Neuronal stem cell (in vitro differentiated cells): ENCODE measurements at regions not wholly inside any gene's neighbourhood (a gene's known extent, or its start where the extent isn't known, plus 50 kb on each side); places are given as distances from the start of the nearest gene placed in this dataset.

Experiments
- DNase-seq: peaks from one replicate; pipeline ENCODE4 v3.0.0-alpha.2; 2013; ENCODE audit warnings: low spot score
- H2AFZ ChIP-seq: one replicate; pipeline ENCODE4 v1.6.1; 2013; ENCODE audit warnings: mild to moderate bottlenecking, low read length, inconsistent platforms
- H2AK5ac ChIP-seq: 2 replicates; pipeline ENCODE4 v1.6.1; 2013; ENCODE audit warnings: low read depth, mild to moderate bottlenecking, inconsistent platforms, low read length, moderate library complexity, mixed read lengths
- H2BK120ac ChIP-seq: 2 replicates; pipeline ENCODE4 v1.6.1; 2013; ENCODE audit warnings: low read depth, mild to moderate bottlenecking, inconsistent platforms, low read length, moderate library complexity, mixed read lengths
- H2BK12ac ChIP-seq: one replicate; pipeline ENCODE4 v1.6.1; 2013; ENCODE audit warnings: low read length, inconsistent platforms
- H2BK15ac ChIP-seq: 2 replicates; pipeline ENCODE4 v1.6.1; 2013; ENCODE audit warnings: mild to moderate bottlenecking, low read length, inconsistent platforms, mixed read lengths
- H2BK5ac ChIP-seq: one replicate; pipeline ENCODE4 v1.6.1; 2013; ENCODE audit warnings: inconsistent platforms, mild to moderate bottlenecking, low read length, moderate library complexity
- H3K14ac ChIP-seq: one replicate; pipeline ENCODE4 v1.6.1; 2013; ENCODE audit warnings: low read length, inconsistent platforms
- H3K18ac ChIP-seq: 2 replicates; pipeline ENCODE4 v1.6.1; 2013; ENCODE audit warnings: low read length, inconsistent platforms
- H3K23ac ChIP-seq: 2 replicates; pipeline ENCODE4 v1.6.1; 2013; ENCODE audit warnings: low read depth, mild to moderate bottlenecking, mixed read lengths, low read length, inconsistent platforms; ENCODE audit not compliant: poor library complexity
- H3K27ac ChIP-seq: replicated peaks from 3 replicates; pipeline ENCODE4 v1.5.1; 2013; ENCODE audit warnings: low read length, inconsistent platforms
- H3K27me3 ChIP-seq, 3 experiments: 2 replicates each; pipeline ENCODE4 v1.6.1; 2013; ENCODE audit warnings: low read length in 3 of 3, mild to moderate bottlenecking in 2 of 3, inconsistent platforms in 1 of 3, low read depth in 1 of 3, mixed read lengths in 1 of 3, moderate library complexity in 1 of 3; ENCODE audit not compliant: control insufficient read depth in 3 of 3, insufficient read depth in 3 of 3
- H3K36me3 ChIP-seq, 2 donors: replicated peaks in 1 of 2; 2 replicates each; pipeline ENCODE4 v1.6.1; 2013; ENCODE audit warnings: low read length in 2 of 2; ENCODE audit not compliant: control insufficient read depth in 2 of 2, insufficient read depth in 2 of 2
- H3K4ac ChIP-seq: 2 replicates; pipeline ENCODE4 v1.6.1; 2013; ENCODE audit warnings: inconsistent platforms, mild to moderate bottlenecking, low read length, moderate library complexity
- H3K4me1 ChIP-seq, 2 donors: 1 replicate in 1 of 2; 2 replicates in 1 of 2; pipeline ENCODE4 v1.6.1; 2013; ENCODE audit warnings: low read length in 2 of 2, low read depth in 1 of 2; ENCODE audit not compliant: control insufficient read depth in 2 of 2, insufficient read depth in 1 of 2
- H3K4me2 ChIP-seq: one replicate; pipeline ENCODE4 v1.6.1; 2013; ENCODE audit warnings: mild to moderate bottlenecking, low read length, inconsistent platforms; ENCODE audit not compliant: insufficient read depth, poor library complexity, severe bottlenecking
- H3K4me3 ChIP-seq, 2 donors: 2 replicates each; pipeline ENCODE4 v1.5.1; 2013; ENCODE audit warnings: low read length in 2 of 2, mild to moderate bottlenecking in 2 of 2, inconsistent platforms in 1 of 2, moderate library complexity in 1 of 2
- H3K79me1 ChIP-seq: one replicate; pipeline ENCODE4 v1.6.1; 2013; ENCODE audit warnings: low read depth, mild to moderate bottlenecking, inconsistent platforms, low read length, moderate library complexity
- H3K9ac ChIP-seq: one replicate; pipeline ENCODE4 v1.6.1; 2013; ENCODE audit warnings: mild to moderate bottlenecking, low read depth, low read length, inconsistent platforms; ENCODE audit not compliant: poor library complexity
- H3K9me3 ChIP-seq, 2 donors: replicated peaks in 1 of 2; 2 replicates each; pipeline versions ENCODE3 to v1.6.1; 2013; ENCODE audit warnings: low read length in 2 of 2, mild to moderate bottlenecking in 2 of 2, inconsistent platforms in 1 of 2, low read depth in 1 of 2, mixed read lengths in 1 of 2, moderate library complexity in 1 of 2; ENCODE audit not compliant: control insufficient read depth in 2 of 2, insufficient read depth in 1 of 2
- H4K8ac ChIP-seq: one replicate; pipeline ENCODE4 v1.6.1; 2013; ENCODE audit warnings: low read depth, mild to moderate bottlenecking, inconsistent platforms, low read length, moderate library complexity
- H4K91ac ChIP-seq: one replicate; pipeline ENCODE4 v1.6.1; 2013; ENCODE audit warnings: low read length, low read depth, mild to moderate bottlenecking, inconsistent platforms; ENCODE audit not compliant: poor library complexity
- WGBS, 2 donors: extraction: QIAGEN DNeasy Blood & Tissue Kit; methylation state at CpG; one replicate each; pipeline ENCODE4 v1.1.7; 2013; ENCODE audit warnings: missing lambda C conversion rate in 2 of 2, mixed read lengths in 1 of 2; ENCODE audit not compliant: insufficient read length in 2 of 2, insufficient replicate concordance in 1 of 2; ENCODE audit errors: extremely low coverage in 2 of 2; 5-methylcytosine and 5-hydroxymethylcytosine counted together

- Histone ChIP-seq H2BK15ac (no peak overlapping the region), H2AK5ac (no peak overlapping the region), H3K27me3 (no peaks in the 10 kb centered on the region), H3K36me3 (no peaks in the 10 kb centered on the region), H3K4me3 (no peak overlapping the region), H4K8ac (no peak overlapping the region), H2AFZ (no peak overlapping the region), H3K18ac (no peak overlapping the region), H2BK12ac (no peak overlapping the region), H3K4ac (no peak overlapping the region), H3K14ac (no peak overlapping the region), H2BK5ac (no peak overlapping the region), H3K79me1 (no peaks in the 10 kb centered on the region), H2BK120ac (no peak overlapping the region), H3K4me1 (peaks cover 0 to 3% of the 10 kb centered on the region in 2 donors), H3K27ac (no peak overlapping the region), H3K9ac (no peak overlapping the region), H4K91ac (no peak overlapping the region), H3K23ac (no peak overlapping the region), H3K9me3 (no peaks in the 10 kb centered on the region), H3K4me2 (no peak overlapping the region)
- no peak for DNase-seq
- no CpG with 5 or more reads among the region's 2 CpGs for WGBS, 2 donors
Observed at GRCh38 chr12:77334806-77335205, 269.4 kb upstream of the E2F7 start.

DNA sequence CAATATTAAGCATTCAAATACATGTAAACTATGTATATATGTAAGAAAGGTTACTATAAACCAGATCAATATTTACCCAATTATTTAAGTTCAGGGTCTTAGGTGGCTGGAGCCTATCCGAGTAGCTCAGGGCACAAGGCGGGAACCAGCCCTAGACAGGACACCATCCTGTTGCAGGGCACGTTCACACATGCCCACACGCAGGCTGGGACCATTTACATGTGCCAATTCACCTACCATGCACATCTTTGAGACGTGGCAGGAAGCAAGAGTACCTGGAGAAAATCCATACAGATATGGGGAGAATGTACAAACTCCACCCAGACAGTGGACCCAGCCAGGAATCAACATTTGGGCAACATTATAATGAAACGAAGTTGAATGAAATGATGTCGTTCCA, 263.0 kb upstream of the E2F7 start:
- Histone ChIP-seq H3K18ac (no peak overlapping the region), H3K9ac (no peak overlapping the region), H3K4me2 (no peak overlapping the region), H3K23ac (no peak overlapping the region), H3K4me1 (peaks cover 0 to 7% of the 10 kb centered on the region in 2 donors), H3K9me3 (no peaks in the 10 kb centered on the region), H2AK5ac (no peak overlapping the region), H3K36me3 (no peaks in the 10 kb centered on the region), H2BK12ac (no peak overlapping the region), H2BK120ac (no peak overlapping the region), H2BK5ac (no peak overlapping the region), H3K27ac (no peak overlapping the region), H4K91ac (no peak overlapping the region), H3K27me3 (peaks cover 0 to 25% (median 7%) of the 10 kb centered on the region in 3 experiments), H3K79me1 (no peaks in the 10 kb centered on the region), H3K4me3 (no peak overlapping the region), H3K14ac (no peak overlapping the region), H2BK15ac (no peak overlapping the region), H2AFZ (no peak overlapping the region), H4K8ac (no peak overlapping the region), H3K4ac (peak overlapping the region; percentile 42)
- no peak for DNase-seq
- WGBS, 2 donors = no CpG with 5 or more reads among the region's 7 CpGs

DNA sequence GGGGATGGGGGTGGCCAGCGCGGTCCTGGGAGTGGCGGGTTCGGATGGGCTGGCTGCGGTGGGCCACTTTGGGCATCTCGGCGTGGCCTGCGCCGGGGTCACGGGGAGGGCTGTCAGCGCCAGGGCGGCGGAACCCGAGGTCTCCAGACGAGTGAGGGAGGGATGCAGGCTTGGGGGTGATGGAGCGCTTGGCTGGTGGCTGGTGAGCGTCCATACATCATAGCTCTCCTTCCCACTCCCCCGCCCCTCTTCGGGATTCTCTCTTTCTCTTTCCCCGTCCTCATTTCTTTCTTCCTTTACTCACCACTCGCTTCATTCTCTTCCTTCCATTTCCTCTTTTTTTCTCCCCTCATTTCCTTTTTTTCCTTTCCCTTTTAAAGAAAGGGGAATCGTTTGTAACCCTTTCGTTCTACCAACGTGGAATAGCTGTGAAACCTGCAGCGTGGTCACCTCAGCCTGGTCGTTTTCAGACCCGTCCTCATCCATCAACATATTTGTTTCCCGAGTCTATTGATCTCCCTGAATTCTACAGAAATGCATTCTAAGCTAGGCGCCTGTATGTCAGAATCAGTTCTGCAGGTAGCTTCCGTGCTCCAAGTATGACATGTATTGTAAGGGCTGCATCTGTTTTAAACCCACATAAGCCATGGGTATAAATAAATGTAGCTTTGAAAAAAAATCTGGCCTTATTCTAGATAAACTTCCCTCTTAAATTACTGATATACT, 260.3 kb upstream of the E2F7 start:
- Histone ChIP-seq H3K23ac (no peak overlapping the region), H2AFZ (peak overlapping the region; percentile 100), H3K9ac (peak overlapping the region; percentile 79), H4K91ac (no peak overlapping the region), H2BK120ac (no peak overlapping the region), H3K27ac (no peak overlapping the region), H3K79me1 (no peaks in the 10 kb centered on the region), H3K4me2 (peak overlapping the region; percentile 79), H4K8ac (no peak overlapping the region), H3K27me3 (peaks cover 0 to 36% (median 7%) of the 10 kb centered on the region in 3 experiments), H3K4me3 (peak overlapping the region; percentile 56 to 79), H3K4ac (no peak overlapping the region), H3K9me3 (no peaks in the 10 kb centered on the region), H2BK15ac (no peak overlapping the region), H2BK5ac (no peak overlapping the region), H3K14ac (no peak overlapping the region), H3K4me1 (peaks cover 0 to 7% of the 10 kb centered on the region in 2 donors), H3K36me3 (no peaks in the 10 kb centered on the region), H2AK5ac (no peak overlapping the region), H2BK12ac (peak overlapping the region; percentile 16), H3K18ac (peak overlapping the region; percentile 80)
- no CpG with 5 or more reads among the region's 30 CpGs for WGBS, 2 donors
- DNase-seq = no peak

- H2AK5ac ChIP-seq = no peak overlapping the region
- H2AFZ ChIP-seq = peak overlapping the region; percentile 100
- H4K8ac ChIP-seq = no peak overlapping the region
- H3K9me3 ChIP-seq = no peaks in the 10 kb centered on the region
- H3K27ac ChIP-seq = no peak overlapping the region
- H3K36me3 ChIP-seq = no peaks in the 10 kb centered on the region
- no peak overlapping the region for H3K23ac ChIP-seq
- no peak overlapping the region for H2BK120ac ChIP-seq
- no peak overlapping the region for H2BK15ac ChIP-seq
- peak; percentile 80 for DNase-seq
- peak overlapping the region; percentile 56 to 79 for H3K4me3 ChIP-seq
- peaks cover 0 to 7% of the 10 kb centered on the region in 2 donors for H3K4me1 ChIP-seq
- peaks cover 0 to 36% (median 7%) of the 10 kb centered on the region in 3 experiments for H3K27me3 ChIP-seq
- peak overlapping the region; percentile 91 for H2BK12ac ChIP-seq
- no CpG with 5 or more reads among the region's 64 CpGs for WGBS, 2 donors
- H3K9ac ChIP-seq = no peak overlapping the region
- no peak overlapping the region for H4K91ac ChIP-seq
- H3K14ac ChIP-seq = no peak overlapping the region
- H3K4ac ChIP-seq = no peak overlapping the region
- no peaks in the 10 kb centered on the region for H3K79me1 ChIP-seq
- peak overlapping the region; percentile 94 for H3K18ac ChIP-seq
- peak overlapping the region; percentile 79 for H3K4me2 ChIP-seq
- no peak overlapping the region for H2BK5ac ChIP-seq
Observed at GRCh38 chr12:77324763-77325468, 259.5 kb upstream of the E2F7 start.
